HG02678 (cell line): ENCODE measurements at regions not wholly inside any gene's neighbourhood (a gene's known extent, or its start where the extent isn't known, plus 50 kb on each side); places are given as distances from the start of the nearest gene placed in this dataset.

ENCODE experiments used
- ATAC-seq: cut with Tn5 transposase; IDR thresholded peaks from one replicate; pipeline ENCODE4 v1.9.1; 2021; ENCODE audit warnings: mild to moderate bottlenecking, moderate library complexity; ENCODE audit not compliant: unreplicated experiment

DNA sequence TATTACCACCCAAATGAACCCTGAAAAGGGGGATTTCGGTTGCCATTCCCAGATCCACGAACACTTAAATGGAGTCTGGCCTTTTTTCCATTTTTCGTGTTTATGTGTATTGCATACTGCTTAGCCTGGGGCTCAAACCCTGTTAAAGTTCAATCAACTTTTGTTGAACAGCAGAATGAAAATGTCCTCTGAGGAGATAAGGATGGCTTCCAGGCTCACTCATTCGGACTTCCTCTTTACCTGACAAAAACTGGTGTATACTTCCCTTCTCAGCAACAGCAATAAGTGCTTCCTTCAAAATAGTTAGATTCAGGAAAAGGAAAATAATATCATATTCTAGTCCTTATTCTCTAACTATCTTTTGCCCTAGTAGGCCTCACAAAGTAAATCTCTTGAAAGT lies 61.1 kb upstream of the ARID5B start:
- ATAC-seq: no peak

DNA sequence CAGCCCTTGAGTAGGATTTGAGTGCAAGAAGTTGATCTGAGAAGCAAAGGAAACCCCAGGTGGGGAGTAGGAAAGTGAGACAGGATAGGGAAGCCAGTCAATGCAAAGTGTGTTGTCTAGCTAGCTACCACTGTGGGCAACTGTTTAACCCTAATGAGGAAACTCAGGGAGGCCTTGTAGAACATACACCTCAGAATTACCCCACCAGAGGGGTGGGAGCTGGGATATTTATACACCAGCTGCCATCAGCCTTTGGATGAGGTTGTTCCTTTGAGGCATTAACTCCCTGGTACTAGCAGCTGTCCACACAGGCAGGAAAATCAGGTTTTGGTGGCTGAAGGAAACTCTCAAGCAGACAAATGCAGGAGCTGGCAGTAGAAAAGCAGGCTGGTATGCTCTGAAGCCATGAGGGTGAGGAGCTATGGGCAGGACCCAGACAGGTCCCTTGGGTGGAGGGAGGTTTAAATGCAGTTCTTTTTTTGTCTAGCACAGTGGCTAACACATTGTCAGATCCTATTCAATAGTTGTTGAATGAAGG lies 60.1 kb upstream of the ARID5B start:
- no peak for ATAC-seq

DNA sequence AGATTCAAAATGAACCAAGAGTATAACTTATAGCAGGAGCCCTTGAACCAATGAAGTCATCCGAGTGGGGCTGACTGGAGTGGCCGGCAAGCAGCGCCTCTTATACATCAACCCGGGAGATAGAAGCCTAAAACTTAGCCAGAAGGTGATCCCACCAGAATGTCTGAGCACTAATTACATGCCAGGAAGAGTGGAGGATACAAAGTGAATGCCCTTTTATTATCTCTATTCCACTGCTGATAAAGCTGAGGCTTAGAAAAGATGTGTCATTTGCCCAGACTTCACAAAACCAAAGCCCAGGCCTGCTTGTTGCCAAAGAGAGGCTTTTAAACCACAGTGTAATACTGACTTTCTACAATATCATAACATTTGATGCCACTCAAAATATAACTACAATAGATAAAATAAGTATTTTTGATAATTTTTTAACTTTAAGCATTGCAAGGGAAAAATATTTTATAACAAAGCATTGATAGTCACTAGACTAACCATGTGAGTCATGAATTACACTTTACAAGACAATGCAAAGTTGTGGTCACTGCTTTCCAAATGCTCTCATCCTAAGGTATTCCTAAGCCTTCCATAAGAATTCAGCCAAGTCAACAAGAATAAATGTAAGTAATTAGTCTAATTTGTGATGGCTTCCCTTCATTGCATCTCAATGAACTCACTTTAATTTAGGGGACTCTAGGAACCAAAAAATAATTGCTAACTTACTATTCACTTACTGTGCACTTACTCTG lies 58.6 kb upstream of the ARID5B start:
- no peak for ATAC-seq

DNA sequence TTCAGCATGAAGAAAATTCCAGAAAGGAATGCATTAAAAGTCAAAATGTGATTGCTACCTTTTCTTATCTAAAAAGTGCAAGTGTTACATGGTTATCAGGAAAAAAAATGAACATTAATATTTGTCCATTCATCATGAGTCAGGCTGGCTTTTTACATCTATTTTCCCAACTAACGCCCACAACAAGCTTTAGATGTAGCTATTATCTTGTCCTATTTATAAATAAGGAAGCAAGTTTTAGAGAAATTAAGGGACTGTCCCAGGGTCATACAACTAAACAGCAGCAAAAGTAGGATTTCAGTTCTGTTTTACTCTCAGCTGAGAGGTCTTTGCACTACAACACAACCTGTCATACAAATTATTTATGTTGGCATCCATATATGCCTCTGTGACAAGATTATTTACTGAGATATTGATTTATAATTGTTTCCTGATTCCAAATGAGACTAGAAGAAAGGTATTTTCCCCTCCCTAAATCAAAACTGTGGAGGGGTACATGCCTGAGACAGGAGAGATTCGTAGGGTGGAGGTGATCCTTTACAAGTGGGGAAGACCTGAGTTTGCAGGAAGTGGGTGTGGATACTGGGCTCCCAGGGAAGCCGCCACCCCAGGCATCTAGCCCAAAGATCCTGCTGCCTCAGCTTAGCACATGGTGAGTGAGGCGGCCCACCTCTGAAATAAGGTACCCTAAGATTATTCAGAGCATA lies 57.2 kb upstream of the ARID5B start:
- ATAC-seq: no peak

DNA sequence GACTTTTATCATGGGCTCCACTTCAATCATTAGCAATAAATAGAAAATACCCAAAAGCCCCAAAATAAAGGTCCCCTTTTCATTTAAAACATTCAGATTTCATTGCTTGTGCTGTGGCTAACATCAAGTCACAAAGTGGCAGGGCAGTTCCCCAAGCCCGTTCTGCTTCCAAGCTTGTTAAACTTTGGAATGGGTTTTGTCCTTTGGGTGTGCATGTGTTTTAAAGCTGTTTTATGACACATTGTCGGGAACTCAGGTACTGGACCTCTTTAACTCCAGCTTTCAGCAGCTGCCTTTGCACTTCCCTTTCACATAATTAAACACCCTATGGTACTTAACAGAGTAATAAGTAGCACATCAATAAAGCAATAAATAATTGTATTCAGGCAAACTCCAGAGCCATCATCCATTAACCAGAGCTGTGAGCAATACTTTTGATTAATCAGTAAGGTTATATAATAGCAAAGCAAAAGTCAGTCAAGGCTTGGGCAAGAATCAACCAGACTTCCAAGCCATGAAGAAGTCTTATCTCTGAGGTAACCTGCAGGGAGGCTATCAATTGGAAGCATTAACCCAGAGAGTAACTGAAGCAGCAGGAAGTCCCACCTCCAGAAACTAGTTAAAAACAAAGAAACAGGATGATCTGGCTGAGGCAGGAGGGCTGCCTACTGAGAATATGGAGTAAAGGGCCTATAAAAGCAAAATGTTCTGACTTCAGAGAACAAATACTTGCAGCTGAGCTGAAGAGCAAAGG lies 56.1 kb upstream of the ARID5B start:
- ATAC-seq: no peak

DNA sequence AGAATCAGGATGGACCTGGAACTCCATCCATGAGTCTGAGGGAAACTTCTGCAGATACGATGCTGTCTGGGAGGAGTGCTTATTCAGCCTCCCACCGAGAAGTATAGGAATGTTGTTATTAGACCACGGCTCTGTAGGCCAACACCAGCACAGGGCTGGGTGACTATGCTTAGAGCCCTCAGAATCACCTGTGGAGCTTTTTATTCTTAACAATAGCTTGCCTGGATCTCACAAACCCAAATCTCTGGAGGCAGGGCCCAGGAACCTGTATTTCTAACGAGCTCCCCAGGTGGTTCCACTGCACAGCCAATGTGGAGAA lies 55.6 kb upstream of the ARID5B start:
- ATAC-seq: no peak

DNA sequence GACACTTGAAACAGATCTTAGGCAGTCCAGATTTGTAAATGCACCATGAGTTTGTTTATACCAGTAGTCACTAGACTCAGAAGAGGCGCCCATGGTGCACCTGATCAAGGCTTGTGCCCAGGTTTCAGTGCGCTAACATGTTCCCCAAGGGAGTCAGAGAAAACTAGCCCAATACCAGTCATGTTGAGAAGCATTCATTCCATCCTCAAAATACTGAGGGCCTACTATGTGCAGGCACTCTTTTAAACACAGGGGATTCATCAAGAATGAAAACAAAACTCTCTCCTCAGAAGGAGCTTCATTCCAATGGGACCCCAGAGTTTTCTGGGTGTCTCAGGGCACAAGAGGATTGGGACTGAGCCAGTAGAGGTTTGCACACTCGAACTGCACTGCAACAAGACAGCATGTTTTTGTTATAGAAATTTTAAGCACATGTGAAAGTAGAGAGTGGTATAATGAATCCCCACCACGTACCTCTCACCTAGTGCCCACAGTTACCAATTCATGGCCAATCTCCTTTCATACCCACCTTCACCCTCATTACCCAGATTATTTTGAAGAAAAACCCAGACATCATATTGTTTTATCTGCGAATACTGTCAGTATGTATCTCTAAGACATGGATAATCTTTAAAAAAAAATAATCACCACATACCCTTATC lies 55.0 kb upstream of the ARID5B start:
- no peak for ATAC-seq

DNA sequence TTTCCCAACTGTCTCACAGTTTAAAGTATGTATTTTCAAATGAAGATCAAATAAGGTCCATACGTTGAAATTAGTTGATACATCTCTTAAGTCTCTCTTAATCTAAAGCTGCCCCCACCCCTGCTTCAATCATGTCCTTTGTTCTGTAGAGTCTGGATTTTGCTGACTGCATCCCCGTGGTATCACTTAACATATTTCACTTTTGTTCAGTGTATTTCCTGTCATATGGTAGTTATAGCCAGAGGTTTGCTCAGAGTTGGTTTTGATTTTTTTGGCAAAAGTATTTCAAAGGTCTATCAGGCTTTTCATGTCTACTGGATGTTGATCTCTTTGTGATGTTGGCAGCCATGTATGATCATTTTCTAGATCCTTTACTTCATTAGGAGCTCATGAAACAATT lies 54.4 kb upstream of the ARID5B start:
- ATAC-seq: no peak

DNA sequence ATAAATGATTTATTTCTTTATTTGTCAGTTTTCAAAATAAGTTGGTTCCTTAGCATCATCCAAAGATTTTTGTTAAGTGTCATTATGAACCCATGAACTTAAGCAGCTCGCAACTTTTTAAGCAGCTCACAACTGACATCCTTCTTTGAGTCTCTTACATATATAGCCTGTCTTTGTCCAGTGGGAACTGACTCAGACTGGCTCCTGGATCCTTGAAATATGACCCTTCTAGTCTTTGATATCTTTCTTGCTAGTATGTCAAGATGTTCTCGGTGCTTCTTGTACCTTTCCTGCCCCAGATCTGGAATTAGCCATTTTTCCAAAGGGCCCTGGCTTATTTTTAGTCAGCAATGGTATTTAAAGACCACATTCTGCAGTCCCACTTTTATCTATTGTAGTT lies 53.9 kb upstream of the ARID5B start:
- no peak for ATAC-seq

DNA sequence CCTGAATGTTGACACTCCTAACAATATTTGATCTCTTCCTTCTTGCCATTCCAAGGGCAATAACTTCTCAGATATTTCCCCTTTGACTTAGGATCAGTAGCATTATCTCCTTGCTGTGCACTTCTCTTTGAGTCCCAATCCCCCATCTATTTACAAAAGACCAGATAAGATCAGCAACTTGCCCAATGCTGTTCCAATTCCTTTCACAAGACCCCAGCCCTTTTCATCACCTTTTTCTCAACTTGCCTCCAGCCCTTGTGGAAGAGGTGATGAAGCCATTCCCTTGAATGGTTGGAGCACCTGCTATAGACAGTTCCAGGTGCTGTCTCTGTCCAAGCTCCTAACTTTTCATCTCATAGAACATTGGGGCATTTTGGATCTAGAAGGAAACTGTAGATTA lies 51.1 kb upstream of the ARID5B start:
- no peak for ATAC-seq
